Astrocyte (in vitro differentiated cells and primary cell): ENCODE measurements at regions not wholly inside any gene's neighbourhood (a gene's known extent, or its start where the extent isn't known, plus 50 kb on each side); places are given as distances from the start of the nearest gene placed in this dataset.

Source experiments
- DNase-seq: peaks from one replicate; pipeline ENCODE4 v3.0.0-alpha.2; 2010; ENCODE audit warnings: low read depth
- FAIRE-seq: peaks from 2 replicates; lab custom pipeline; 2011; peaks lifted over from hg19 to GRCh38; lab: Jason Lieb, UNC
- H2AFZ ChIP-seq: 2 replicates; pipeline ENCODE4 v1.6.0; 2012; ENCODE audit warnings: low read depth, low read length, inconsistent platforms
- H3K27ac ChIP-seq: 2 replicates; pipeline ENCODE4 v1.5.1; 2011; ENCODE audit warnings: low read depth, low read length, inconsistent platforms
- H3K27me3 ChIP-seq: 2 replicates; pipeline ENCODE4 v1.6.0; 2011; ENCODE audit warnings: low read length, inconsistent platforms; ENCODE audit not compliant: insufficient read depth
- H3K36me3 ChIP-seq: 2 replicates; pipeline ENCODE4 v1.5.1; 2011; ENCODE audit warnings: low read length, inconsistent platforms; ENCODE audit not compliant: insufficient read depth
- H3K4me1 ChIP-seq: 2 replicates; pipeline ENCODE4 v1.5.1; 2011; ENCODE audit warnings: low read length, inconsistent platforms; ENCODE audit not compliant: insufficient read depth
- H3K4me2 ChIP-seq: 2 replicates; pipeline ENCODE4 v1.6.0; 2012; ENCODE audit warnings: low read length, inconsistent platforms
- H3K4me3 ChIP-seq: 2 replicates; pipeline ENCODE4 v1.5.1; 2011; ENCODE audit warnings: low read depth, mild to moderate bottlenecking, low read length, inconsistent platforms; ENCODE audit not compliant: insufficient read depth
- H3K79me2 ChIP-seq: 2 replicates; pipeline ENCODE4 v1.6.0; 2012; ENCODE audit warnings: mild to moderate bottlenecking, low read length, inconsistent platforms; ENCODE audit not compliant: insufficient read depth
- H3K9ac ChIP-seq: 2 replicates; pipeline ENCODE4 v1.6.0; 2012; ENCODE audit warnings: mild to moderate bottlenecking, low read length, inconsistent platforms
- H3K9me3 ChIP-seq: 2 replicates; pipeline ENCODE4 v1.5.1; 2012; ENCODE audit warnings: low read depth, mild to moderate bottlenecking, low read length, inconsistent platforms; ENCODE audit not compliant: insufficient read depth
- H4K20me1 ChIP-seq: 2 replicates; pipeline ENCODE4 v1.6.0; 2012; ENCODE audit warnings: low read length, inconsistent platforms; ENCODE audit not compliant: insufficient read depth
- H3K27ac Mint-ChIP-seq: one replicate; pipeline ENCODE4 v1.8.0; 2021; ENCODE audit warnings: mild to moderate bottlenecking, mixed read lengths; ENCODE audit not compliant: unreplicated experiment
- H3K27me3 Mint-ChIP-seq: one replicate; pipeline ENCODE4 v1.8.0; 2021; ENCODE audit warnings: low read depth, mixed read lengths; ENCODE audit not compliant: unreplicated experiment
- H3K36me3 Mint-ChIP-seq: one replicate; pipeline ENCODE4 v1.8.0; 2021; ENCODE audit warnings: low read depth, mixed read lengths; ENCODE audit not compliant: unreplicated experiment
- H3K4me1 Mint-ChIP-seq: one replicate; pipeline ENCODE4 v1.8.0; 2021; ENCODE audit warnings: low read depth, mixed read lengths; ENCODE audit not compliant: unreplicated experiment
- H3K4me3 Mint-ChIP-seq: one replicate; pipeline ENCODE4 v1.8.0; 2021; ENCODE audit warnings: mild to moderate bottlenecking, moderate library complexity, mixed read lengths; ENCODE audit not compliant: unreplicated experiment
- H3K9me3 Mint-ChIP-seq: one replicate; pipeline ENCODE4 v1.8.0; 2021; ENCODE audit warnings: mild to moderate bottlenecking, mixed read lengths; ENCODE audit not compliant: unreplicated experiment
- EZH2 ChIP-seq: IDR thresholded peaks from 2 replicates; pipeline ENCODE4 v1.6.1; 2012; ENCODE audit warnings: mild to moderate bottlenecking, low read length, inconsistent platforms; ENCODE audit not compliant: insufficient read depth
- TF ChIP-seq, protein P1 (sequence below): IDR thresholded peaks from 2 replicates; pipeline ENCODE4 v1.5.1; 2011; ENCODE audit warnings: low read depth, mild to moderate bottlenecking, inconsistent platforms, low read length, moderate library complexity; ENCODE audit not compliant: insufficient read depth

DNA sequence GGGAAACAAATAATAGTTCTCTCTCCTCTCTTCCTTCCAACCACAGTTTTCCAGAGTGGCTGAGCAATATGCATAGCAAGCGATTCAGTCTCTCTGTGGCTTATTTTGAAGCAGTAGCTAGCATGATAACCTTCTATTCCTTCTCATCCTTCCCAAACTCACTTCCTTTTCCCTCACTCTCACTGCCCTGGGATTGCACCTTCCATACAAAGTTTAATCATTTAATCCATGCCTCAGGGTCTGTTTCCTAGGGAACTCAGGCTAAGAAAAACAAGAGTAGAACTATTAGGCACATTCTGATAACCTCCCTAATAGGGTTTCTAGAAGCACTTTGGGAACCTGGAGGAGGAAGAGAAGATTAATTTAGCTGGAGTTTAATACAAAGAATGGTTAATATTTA, 97.7 kb upstream of the S1PR1 start:
- no peaks in the 10 kb centered on the region for H3K36me3 Mint-ChIP-seq
- FAIRE-seq (no peak), DNase-seq (no peak)
- peaks cover 14% of the 10 kb centered on the region for H3K4me1 Mint-ChIP-seq
- H3K9ac ChIP-seq, result no peak overlapping the region
- H3K4me3 ChIP-seq, result no peak overlapping the region
- no peak for TF ChIP-seq EZH2
- TF ChIP-seq, protein P1, sequence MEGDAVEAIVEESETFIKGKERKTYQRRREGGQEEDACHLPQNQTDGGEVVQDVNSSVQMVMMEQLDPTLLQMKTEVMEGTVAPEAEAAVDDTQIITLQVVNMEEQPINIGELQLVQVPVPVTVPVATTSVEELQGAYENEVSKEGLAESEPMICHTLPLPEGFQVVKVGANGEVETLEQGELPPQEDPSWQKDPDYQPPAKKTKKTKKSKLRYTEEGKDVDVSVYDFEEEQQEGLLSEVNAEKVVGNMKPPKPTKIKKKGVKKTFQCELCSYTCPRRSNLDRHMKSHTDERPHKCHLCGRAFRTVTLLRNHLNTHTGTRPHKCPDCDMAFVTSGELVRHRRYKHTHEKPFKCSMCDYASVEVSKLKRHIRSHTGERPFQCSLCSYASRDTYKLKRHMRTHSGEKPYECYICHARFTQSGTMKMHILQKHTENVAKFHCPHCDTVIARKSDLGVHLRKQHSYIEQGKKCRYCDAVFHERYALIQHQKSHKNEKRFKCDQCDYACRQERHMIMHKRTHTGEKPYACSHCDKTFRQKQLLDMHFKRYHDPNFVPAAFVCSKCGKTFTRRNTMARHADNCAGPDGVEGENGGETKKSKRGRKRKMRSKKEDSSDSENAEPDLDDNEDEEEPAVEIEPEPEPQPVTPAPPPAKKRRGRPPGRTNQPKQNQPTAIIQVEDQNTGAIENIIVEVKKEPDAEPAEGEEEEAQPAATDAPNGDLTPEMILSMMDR, result no peak
- H3K4me1 ChIP-seq, result peaks cover 6% of the 10 kb centered on the region
- no peaks in the 10 kb centered on the region for H3K27me3 Mint-ChIP-seq
- H3K4me3 Mint-ChIP-seq, result no peak overlapping the region
- no peak overlapping the region for H3K4me2 ChIP-seq
- no peak overlapping the region for H3K27ac ChIP-seq
- H3K9me3 ChIP-seq, result no peaks in the 10 kb centered on the region
- no peaks in the 10 kb centered on the region for H3K9me3 Mint-ChIP-seq
- no peaks in the 10 kb centered on the region for H3K27me3 ChIP-seq
- H3K27ac Mint-ChIP-seq, result no peak overlapping the region
- no peaks in the 10 kb centered on the region for H3K36me3 ChIP-seq
- H2AFZ ChIP-seq, result no peak overlapping the region
- H3K79me2 ChIP-seq, result no peaks in the 10 kb centered on the region
- no peaks in the 10 kb centered on the region for H4K20me1 ChIP-seq

DNA sequence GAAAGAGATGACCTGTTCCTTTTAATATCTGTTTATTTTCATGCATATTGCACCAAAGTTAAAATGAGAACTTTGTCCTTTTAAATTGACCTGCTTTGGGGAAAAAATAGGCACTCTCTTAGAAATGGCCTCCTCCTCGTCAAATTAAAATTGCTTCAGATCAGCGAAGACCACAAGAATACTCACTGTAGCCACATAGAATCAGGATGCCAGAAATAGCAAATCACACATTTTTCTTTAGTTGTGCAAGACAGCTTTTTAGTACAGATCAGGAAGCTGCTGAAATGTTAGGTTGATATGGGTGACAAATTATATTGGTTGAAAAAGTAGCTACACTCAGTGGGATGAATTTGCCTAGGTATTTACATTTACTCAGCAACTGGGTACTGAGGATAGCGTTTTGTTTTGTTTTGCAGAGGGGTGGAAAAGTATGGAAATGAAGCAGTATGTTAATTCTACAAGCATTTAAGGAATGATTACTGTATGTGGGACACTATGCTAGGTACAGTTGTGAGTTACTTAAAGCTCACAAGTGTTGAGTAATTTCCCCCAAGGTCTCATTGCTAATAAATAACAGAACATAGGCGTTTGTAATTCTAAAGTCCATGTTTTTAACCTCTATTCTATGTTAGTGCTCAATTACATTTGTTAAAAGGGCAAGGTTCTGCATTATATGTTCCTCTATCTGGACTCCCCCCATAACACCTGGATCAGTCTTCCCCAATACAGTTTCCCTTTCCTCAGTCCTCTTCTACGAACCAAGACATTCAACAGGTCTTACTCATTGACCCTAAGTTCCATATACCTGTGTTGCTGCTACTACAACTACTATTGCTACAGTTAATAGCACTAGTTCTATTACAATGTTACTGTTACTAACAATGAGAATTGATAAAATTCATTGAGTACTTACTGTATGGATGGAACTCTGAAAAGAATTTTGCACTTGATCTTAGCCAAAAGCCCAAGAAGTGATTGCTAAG, 99.4 kb upstream of the S1PR1 start:
- Mint-ChIP-seq H3K9me3 (no peaks in the 10 kb centered on the region), H3K27ac (no peak overlapping the region), H3K4me1 (peaks cover 14% of the 10 kb centered on the region), H3K27me3 (no peaks in the 10 kb centered on the region), H3K36me3 (no peaks in the 10 kb centered on the region), H3K4me3 (peak overlapping the region; percentile 36)
- H3K27ac ChIP-seq, result no peak overlapping the region
- no peak overlapping the region for H3K4me3 ChIP-seq
- H3K79me2 ChIP-seq, result no peaks in the 10 kb centered on the region
- H3K9me3 ChIP-seq, result no peaks in the 10 kb centered on the region
- H3K4me2 ChIP-seq, result peak overlapping the region; percentile 36
- H3K9ac ChIP-seq, result no peak overlapping the region
- peaks cover 6% of the 10 kb centered on the region for H3K4me1 ChIP-seq
- H3K27me3 ChIP-seq, result no peaks in the 10 kb centered on the region
- DNase-seq (peak; percentile 86), FAIRE-seq (peak; percentile 86)
- H3K36me3 ChIP-seq, result no peaks in the 10 kb centered on the region
- no peak for TF ChIP-seq EZH2
- TF ChIP-seq, protein P1, result no peak
- H2AFZ ChIP-seq, result no peak overlapping the region
- no peaks in the 10 kb centered on the region for H4K20me1 ChIP-seq

DNA sequence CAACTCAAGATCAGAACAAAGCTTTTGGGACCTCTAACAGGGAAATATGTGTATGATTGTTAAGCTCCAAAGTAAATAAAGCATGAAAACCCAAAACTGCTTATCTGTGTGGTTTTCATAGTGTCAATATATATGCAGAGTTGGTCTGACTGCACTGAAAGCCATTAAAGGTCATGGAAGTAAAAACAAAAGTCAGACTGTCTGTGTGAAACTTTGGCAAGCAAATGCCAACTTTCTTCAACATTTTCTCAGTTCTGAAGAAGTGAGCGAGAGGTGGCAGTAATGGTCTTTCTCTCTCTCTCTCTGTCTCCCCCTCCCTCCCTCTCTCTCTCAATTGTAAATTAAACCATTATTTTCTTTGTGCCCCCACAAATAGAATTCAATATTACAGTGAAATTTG, 100.1 kb upstream of the S1PR1 start:
- Histone ChIP-seq H3K36me3 (no peaks in the 10 kb centered on the region), H3K9me3 (no peaks in the 10 kb centered on the region), H3K4me3 (no peak overlapping the region), H3K9ac (no peak overlapping the region), H2AFZ (no peak overlapping the region), H3K4me2 (peak overlapping the region; percentile 36), H3K79me2 (no peaks in the 10 kb centered on the region), H3K27ac (no peak overlapping the region), H3K4me1 (peaks cover 6% of the 10 kb centered on the region), H3K27me3 (no peaks in the 10 kb centered on the region), H4K20me1 (no peaks in the 10 kb centered on the region)
- no peak overlapping the region for H3K27ac Mint-ChIP-seq
- no peaks in the 10 kb centered on the region for H3K36me3 Mint-ChIP-seq
- H3K27me3 Mint-ChIP-seq, result no peaks in the 10 kb centered on the region
- peak overlapping the region; percentile 36 for H3K4me3 Mint-ChIP-seq
- TF ChIP-seq EZH2, result no peak
- TF ChIP-seq, protein P1, result peak; percentile 33
- H3K9me3 Mint-ChIP-seq, result no peaks in the 10 kb centered on the region
- FAIRE-seq, result no peak
- DNase-seq, result peak; percentile 37
- H3K4me1 Mint-ChIP-seq, result peaks cover 14% of the 10 kb centered on the region
